IMR-90 (cell line): ENCODE measurements at regions not wholly inside any gene's neighbourhood (a gene's known extent, or its start where the extent isn't known, plus 50 kb on each side); places are given as distances from the start of the nearest gene placed in this dataset.

Source experiments
- ATAC-seq: fragments of 200-7000 bp; cut with Tn5 transposase; 2 replicates; pipeline ENCODE4 v1.9.1; 2020; ENCODE audit warnings: low read depth, mild to moderate bottlenecking, moderate library complexity
- BruUV-seq: library from RNA; stranded (reverse); fragments of 400-500 nt; replicated peaks from 2 replicates; lab custom pipeline; 2021; lab: Mats Ljungman, UMichigan
- CTCF ChIA-PET: fragments of 300-600 bp; formaldehyde crosslinking; extraction: SDS; loops from one replicate; lab custom pipeline; 2021; ENCODE audit warnings: antibody characterized with exemption; lab: Yijun Ruan, JAX
- POLR2A ChIA-PET: fragments of 300-600 bp; sonication (Branson Sonifier 250); formaldehyde crosslinking; loops from one replicate; lab custom pipeline; 2022; ENCODE audit warnings: antibody characterized with exemption; ENCODE audit not compliant: unreplicated experiment; lab: Charles Lee
- DNase-seq: peaks from one replicate; pipeline ENCODE4 v3.0.0; 2013
- H2AFZ ChIP-seq: replicated peaks from 2 replicates; pipeline ENCODE3; 2013; ENCODE audit warnings: low read length, mild to moderate bottlenecking; ENCODE audit not compliant: poor library complexity
- H2AK5ac ChIP-seq: 2 replicates; pipeline ENCODE4 v1.6.1; 2013; ENCODE audit warnings: low read depth, low read length, inconsistent platforms
- H2AK9ac ChIP-seq: replicated peaks from 2 replicates; pipeline ENCODE3; 2013; ENCODE audit warnings: mild to moderate bottlenecking, low read depth, low read length, moderate library complexity; ENCODE audit not compliant: poor library complexity
- H2BK120ac ChIP-seq: 2 replicates; pipeline ENCODE4 v1.6.1; 2013; ENCODE audit warnings: low read depth, low read length, inconsistent platforms
- H2BK15ac ChIP-seq: 3 replicates; pipeline ENCODE4 v1.6.1; 2013; ENCODE audit warnings: low read depth, low read length, inconsistent platforms
- H2BK20ac ChIP-seq: 2 replicates; pipeline ENCODE4 v1.6.1; 2013; ENCODE audit warnings: low read depth, mild to moderate bottlenecking, inconsistent platforms, low read length, moderate library complexity
- H2BK5ac ChIP-seq: 2 replicates; pipeline ENCODE4 v1.6.1; 2013; ENCODE audit warnings: mild to moderate bottlenecking, low read depth, low read length, inconsistent platforms; ENCODE audit not compliant: poor library complexity, severe bottlenecking
- H3K14ac ChIP-seq: replicated peaks from 2 replicates; pipeline ENCODE4 v1.6.1; 2013; ENCODE audit warnings: low read depth, low read length, inconsistent platforms
- H3K18ac ChIP-seq: 2 replicates; pipeline ENCODE4 v1.6.1; 2013; ENCODE audit warnings: low read depth, low read length, control low read depth
- H3K23ac ChIP-seq: 2 replicates; pipeline ENCODE4 v1.6.1; 2013; ENCODE audit warnings: low read depth, low read length, inconsistent platforms
- H3K27ac ChIP-seq: 2 replicates; pipeline ENCODE4 v1.5.1; 2013; ENCODE audit warnings: mild to moderate bottlenecking, control low read depth, low read length; ENCODE audit not compliant: insufficient read depth
- H3K27me3 ChIP-seq: 2 replicates; pipeline ENCODE4 v1.6.1; 2013; ENCODE audit warnings: low read length; ENCODE audit not compliant: control insufficient read depth, insufficient read depth
- H3K36me3 ChIP-seq: 2 replicates; pipeline ENCODE4 v1.6.1; 2013; ENCODE audit warnings: low read length, mixed read lengths; ENCODE audit not compliant: control insufficient read depth, insufficient read depth
- H3K4ac ChIP-seq: 2 replicates; pipeline ENCODE4 v1.6.1; 2013; ENCODE audit warnings: low read depth, low read length, inconsistent platforms
- H3K4me1 ChIP-seq: 2 replicates; pipeline ENCODE4 v1.6.1; 2013; ENCODE audit warnings: low read length, mixed read lengths; ENCODE audit not compliant: control insufficient read depth, insufficient read depth
- H3K4me2 ChIP-seq: 2 replicates; pipeline ENCODE4 v1.6.1; 2013; ENCODE audit warnings: low read depth, mild to moderate bottlenecking, control low read depth, low read length, moderate library complexity
- H3K4me3 ChIP-seq: 2 replicates; pipeline ENCODE4 v1.5.1; 2013; ENCODE audit warnings: low read depth, mild to moderate bottlenecking, control low read depth, low read length, moderate library complexity; ENCODE audit not compliant: insufficient read depth
- H3K56ac ChIP-seq: 2 replicates; pipeline ENCODE4 v1.6.1; 2013; ENCODE audit warnings: low read length, inconsistent platforms; ENCODE audit not compliant: insufficient read depth; ENCODE audit errors: extremely low read depth
- H3K79me1 ChIP-seq, 2 experiments: 2 replicates each; pipeline ENCODE4 v1.6.1; 2013; ENCODE audit warnings: low read length in 2 of 2, inconsistent platforms in 1 of 2, low read depth in 1 of 2
- H3K9ac ChIP-seq: 2 replicates; pipeline ENCODE4 v1.6.1; 2013; ENCODE audit warnings: low read depth, low read length, control low read depth
- H3K9me1 ChIP-seq: 2 replicates; pipeline ENCODE4 v1.6.1; 2013; ENCODE audit warnings: low read length, inconsistent platforms; ENCODE audit not compliant: insufficient read depth
- H3K9me3 ChIP-seq: 2 replicates; pipeline ENCODE4 v1.6.1; 2013; ENCODE audit warnings: low read length; ENCODE audit not compliant: control insufficient read depth, insufficient read depth
- H4K20me1 ChIP-seq: 2 replicates; pipeline ENCODE4 v1.6.1; 2013; ENCODE audit warnings: low read length, inconsistent platforms; ENCODE audit not compliant: insufficient read depth
- H4K5ac ChIP-seq: 2 replicates; pipeline ENCODE4 v1.6.1; 2013; ENCODE audit warnings: mild to moderate bottlenecking, low read depth, low read length, control low read depth
- H4K8ac ChIP-seq, 2 experiments: 2 replicates each; pipeline ENCODE4 v1.6.1; 2013; ENCODE audit warnings: low read depth in 2 of 2, low read length in 2 of 2, control low read depth in 1 of 2, inconsistent platforms in 1 of 2
- H4K91ac ChIP-seq: 2 replicates; pipeline ENCODE4 v1.6.1; 2013; ENCODE audit warnings: low read depth, low read length, inconsistent platforms; ENCODE audit not compliant: insufficient read depth
- BHLHE40 ChIP-seq: fragments of 150-350 bp; IDR thresholded peaks from 2 replicates; pipeline ENCODE4 v1.6.1; 2016; ENCODE audit warnings: mild to moderate bottlenecking, low read depth, low read length
- CEBPB ChIP-seq: IDR thresholded peaks from 2 replicates; pipeline ENCODE4 v1.6.1; 2012; ENCODE audit warnings: low read depth, low read length, improper control_type of control experiment
- CHD1 ChIP-seq: IDR thresholded peaks from 2 replicates; pipeline ENCODE4 v1.6.1; 2012; ENCODE audit warnings: low read depth, low read length, improper control_type of control experiment
- CTCF ChIP-seq: conservative IDR thresholded peaks from 2 replicates; pipeline ENCODE4 v1.5.1; 2012; ENCODE audit warnings: mild to moderate bottlenecking, low read depth, low read length, improper control_type of control experiment
- FOS ChIP-seq: fragments of 150-350 bp; IDR thresholded peaks from 2 replicates; pipeline ENCODE4 v1.6.1; 2016; ENCODE audit warnings: low read depth, low read length
- MAFK ChIP-seq: IDR thresholded peaks from 2 replicates; pipeline ENCODE4 v1.6.1; 2012; ENCODE audit warnings: low read depth, low read length, improper control_type of control experiment
- MAZ ChIP-seq: IDR thresholded peaks from 2 replicates; pipeline ENCODE4 v1.6.1; 2012; ENCODE audit warnings: low read depth, mild to moderate bottlenecking, low read length, improper control_type of control experiment, moderate library complexity, borderline replicate concordance
- MXI1 ChIP-seq: IDR thresholded peaks from 2 replicates; pipeline ENCODE4 v1.6.1; 2012; ENCODE audit warnings: low read depth, mild to moderate bottlenecking, low read length, moderate library complexity, borderline replicate concordance
- POLR2A ChIP-seq: IDR thresholded peaks from 2 replicates; pipeline ENCODE4 v1.6.1; 2012; ENCODE audit warnings: mild to moderate bottlenecking, low read depth, low read length
- RAD21 ChIP-seq: IDR thresholded peaks from 2 replicates; pipeline ENCODE4 v1.6.1; 2012; ENCODE audit warnings: low read length, improper control_type of control experiment
- RFX5 ChIP-seq: IDR thresholded peaks from 2 replicates; pipeline ENCODE4 v1.8.0; 2012; ENCODE audit warnings: low read depth, mild to moderate bottlenecking, low read length, moderate library complexity
- SMC3 ChIP-seq: fragments of 150-350 bp; IDR thresholded peaks from 2 replicates; pipeline ENCODE4 v1.6.1; 2016; ENCODE audit warnings: low read depth, mild to moderate bottlenecking, antibody characterized with exemption, low read length, moderate library complexity
- USF2 ChIP-seq: fragments of 150-350 bp; IDR thresholded peaks from 2 replicates; pipeline ENCODE4 v1.6.1; 2017; ENCODE audit warnings: mild to moderate bottlenecking, antibody characterized with exemption, low read length, low read depth
- WGBS, 2 experiments: methylation state at CpG; one replicate each; pipeline versions ENCODE4 v1.1.5 to v1.1.7; 2013; ENCODE audit warnings: missing lambda C conversion rate in 2 of 2; ENCODE audit not compliant: insufficient read length in 1 of 2; ENCODE audit errors: extremely low coverage in 2 of 2; 5-methylcytosine and 5-hydroxymethylcytosine counted together
- dilution Hi-C: fragments of 300-500 bp; cut with HindIII; formaldehyde crosslinking; loops from one replicate; pipeline ENCODE4 v1.14.3; 2018; ENCODE audit warnings: low sequenced_read_pairs; ENCODE audit not compliant: unreplicated experiment
- in situ Hi-C: fragments of 300-500 bp; cut with MboI; formaldehyde crosslinking; loops from 3 replicates; pipeline ENCODE4 v1.14.3; 2019; ENCODE audit warnings: low sequenced_read_pairs, inconsistent platforms, mixed read lengths
- intact Hi-C: fragments of 100-400 bp; cut with micrococcal nuclease; formaldehyde crosslinking; loops from 2 replicates; pipeline ENCODE4 v1.10.0; 2022
- TF ChIP-seq, protein P1 (sequence below): fragments of 150-350 bp; IDR thresholded peaks from 2 replicates; pipeline ENCODE4 v1.6.1; 2016; ENCODE audit warnings: low read depth, mild to moderate bottlenecking, low read length, moderate library complexity, borderline replicate concordance

DNA sequence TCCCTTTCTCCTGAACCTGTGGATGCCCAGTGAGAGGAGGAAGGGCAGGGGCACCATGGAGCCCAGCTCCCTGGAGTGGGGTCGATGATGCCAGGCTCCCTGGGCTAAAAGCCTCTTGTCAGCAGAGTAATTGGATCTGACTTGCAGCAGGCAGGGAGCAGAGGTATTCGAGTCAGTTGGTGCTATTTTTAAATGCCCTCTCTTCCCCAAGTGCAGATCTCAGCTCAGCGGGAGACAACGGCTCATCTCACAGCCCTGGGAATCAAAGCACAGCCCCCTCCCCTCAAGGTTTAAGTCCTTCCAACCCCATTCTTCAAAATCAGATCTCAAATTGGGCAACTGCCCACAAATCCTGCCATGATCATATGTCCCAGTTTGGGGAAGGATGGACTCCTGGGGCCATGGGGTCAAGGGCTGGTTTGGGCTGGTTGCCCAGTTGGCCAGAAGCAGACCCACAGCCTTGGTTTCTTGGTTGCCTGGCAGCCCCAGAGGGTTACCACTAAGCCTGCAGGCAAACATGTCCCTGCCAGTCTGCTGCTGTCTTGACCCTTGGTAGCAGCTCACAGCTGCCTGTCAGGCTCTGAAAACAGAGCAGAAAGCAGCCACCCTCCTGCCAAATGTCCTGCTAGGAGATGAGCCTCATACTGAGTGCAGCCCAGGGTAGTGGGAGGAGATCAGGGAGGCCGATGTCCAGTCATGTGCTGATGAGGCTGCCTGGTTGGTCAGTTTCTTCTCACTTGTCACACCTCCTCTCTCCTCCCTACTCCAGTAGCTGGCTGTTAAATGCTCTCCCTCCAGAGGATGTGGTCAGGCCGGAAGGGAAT, 244.9 kb downstream of the LOXHD1 start (continued):
- no peak for TF ChIP-seq CTCF

GRCh38 chr18:46412916-46413315, 244.1 kb downstream of the LOXHD1 start:
- DNase-seq (no peak), ATAC-seq (no peak)
- Histone ChIP-seq H2AFZ (no peak overlapping the region), H3K36me3 (no peaks in the 10 kb centered on the region), H3K23ac (no peak overlapping the region), H2BK120ac (no peak overlapping the region), H3K56ac (no peak overlapping the region), H3K27me3 (peaks cover 7% of the 10 kb centered on the region), H2AK9ac (peak overlapping the region; percentile 6), H3K18ac (no peak overlapping the region), H2AK5ac (no peak overlapping the region), H2BK20ac (no peak overlapping the region), H3K9me3 (no peaks in the 10 kb centered on the region), H2BK15ac (no peak overlapping the region), H3K79me1 (no peaks in the 10 kb centered on the region), H4K91ac (no peak overlapping the region), H3K4me3 (no peak overlapping the region), H3K4me2 (no peak overlapping the region; the same call in 1 of the 2 replicates), H3K4ac (no peak overlapping the region), H4K8ac (no peak overlapping the region), H3K14ac (no peak overlapping the region), H4K20me1 (no peaks in the 10 kb centered on the region), H4K5ac (no peak overlapping the region), H3K4me1 (no peaks in the 10 kb centered on the region; the same call in 1 of the 2 replicates), H3K9me1 (0 out of 2 replicates have a peak, but pooled peaks cover 3% of the 10 kb centered on the region), H2BK5ac (no peak overlapping the region), H3K27ac (no peak overlapping the region), H3K9ac (no peak overlapping the region)
- 0% methylated on average over 1 of the region's 11 CpGs; no CpG with 5 or more reads in 1 of the 2 experiments for WGBS, 2 experiments
- intact Hi-C loops (no loop called here), in situ Hi-C loops (no loop called here), dilution Hi-C loops (no loop called here)
- CTCF ChIA-PET, result no interaction called here
- POLR2A ChIA-PET, result no interaction called here
- no TSS peak for BruUV-seq
- TF ChIP-seq MXI1 (no peak), MAZ (no peak), RFX5 (no peak), FOS (no peak), BHLHE40 (no peak), MAFK (no peak), CHD1 (no peak), POLR2A (no peak), SMC3 (no peak), USF2 (no peak), RAD21 (no peak), CEBPB (no peak)
- TF ChIP-seq, protein P1, sequence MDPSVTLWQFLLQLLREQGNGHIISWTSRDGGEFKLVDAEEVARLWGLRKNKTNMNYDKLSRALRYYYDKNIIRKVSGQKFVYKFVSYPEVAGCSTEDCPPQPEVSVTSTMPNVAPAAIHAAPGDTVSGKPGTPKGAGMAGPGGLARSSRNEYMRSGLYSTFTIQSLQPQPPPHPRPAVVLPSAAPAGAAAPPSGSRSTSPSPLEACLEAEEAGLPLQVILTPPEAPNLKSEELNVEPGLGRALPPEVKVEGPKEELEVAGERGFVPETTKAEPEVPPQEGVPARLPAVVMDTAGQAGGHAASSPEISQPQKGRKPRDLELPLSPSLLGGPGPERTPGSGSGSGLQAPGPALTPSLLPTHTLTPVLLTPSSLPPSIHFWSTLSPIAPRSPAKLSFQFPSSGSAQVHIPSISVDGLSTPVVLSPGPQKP, result no peak
